Putamen (tissue), 1 donor: ENCODE measurements at regions not wholly inside any gene's neighbourhood (a gene's known extent, or its start where the extent isn't known, plus 50 kb on each side); places are given as distances from the start of the nearest gene placed in this dataset.
"Not testable (repeated sequence)": the region's sequence is repeated elsewhere in the genome, so short reads cannot be mapped to it uniquely, and the experiment has no call there.

Experiments used
- DNase-seq: peaks from one replicate; pipeline ENCODE4 v3.0.0-alpha.2; 2016; ENCODE audit warnings: low spot score

- DNase-seq, result no peak
Observed at GRCh38 chr2:56971383-56971974, 787.7 kb downstream of the CCDC85A start.

DNA sequence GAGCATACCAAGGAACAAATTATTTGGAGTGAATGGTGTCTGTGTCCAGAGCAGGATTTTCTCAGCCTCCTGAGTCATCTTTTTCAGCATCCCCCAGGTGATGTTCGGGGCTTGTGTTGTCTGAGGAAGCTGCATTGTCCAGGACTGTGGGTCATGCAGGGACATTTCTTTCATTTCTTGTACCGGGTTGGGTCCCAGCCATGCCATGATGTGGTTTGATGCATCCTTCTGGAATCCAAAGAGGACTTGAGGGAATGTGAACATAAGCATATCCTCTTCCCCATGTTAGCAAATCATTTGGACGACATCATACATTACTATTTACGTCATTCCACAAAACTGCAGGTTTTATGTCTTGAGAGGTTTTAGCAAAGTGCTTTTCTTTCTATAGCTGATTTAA lies 797.8 kb downstream of the CCDC85A start:
- no peak for DNase-seq

- DNase-seq, result no peak
Observed at GRCh38 chr2:56985609-56986008, 801.8 kb downstream of the CCDC85A start.

GRCh38 chr2:57022496-57022895 lies 838.7 kb downstream of the CCDC85A start:
- no peak for DNase-seq

GRCh38 chr2:57044931-57045635 lies 861.3 kb downstream of the CCDC85A start:
- no peak for DNase-seq

GRCh38 chr2:57049273-57049672 lies 865.5 kb downstream of the CCDC85A start:
- no peak for DNase-seq

- DNase-seq, result no peak
Observed at GRCh38 chr2:57050007-57050406, 866.2 kb downstream of the CCDC85A start.

- not testable (repeated sequence) for DNase-seq
Observed at GRCh38 chr2:57066301-57066700, 882.5 kb downstream of the CCDC85A start.

GRCh38 chr2:57075226-57075625 lies 891.4 kb downstream of the CCDC85A start:
- no peak for DNase-seq

GRCh38 chr2:57080035-57080434 lies 896.2 kb downstream of the CCDC85A start:
- no peak for DNase-seq

DNA sequence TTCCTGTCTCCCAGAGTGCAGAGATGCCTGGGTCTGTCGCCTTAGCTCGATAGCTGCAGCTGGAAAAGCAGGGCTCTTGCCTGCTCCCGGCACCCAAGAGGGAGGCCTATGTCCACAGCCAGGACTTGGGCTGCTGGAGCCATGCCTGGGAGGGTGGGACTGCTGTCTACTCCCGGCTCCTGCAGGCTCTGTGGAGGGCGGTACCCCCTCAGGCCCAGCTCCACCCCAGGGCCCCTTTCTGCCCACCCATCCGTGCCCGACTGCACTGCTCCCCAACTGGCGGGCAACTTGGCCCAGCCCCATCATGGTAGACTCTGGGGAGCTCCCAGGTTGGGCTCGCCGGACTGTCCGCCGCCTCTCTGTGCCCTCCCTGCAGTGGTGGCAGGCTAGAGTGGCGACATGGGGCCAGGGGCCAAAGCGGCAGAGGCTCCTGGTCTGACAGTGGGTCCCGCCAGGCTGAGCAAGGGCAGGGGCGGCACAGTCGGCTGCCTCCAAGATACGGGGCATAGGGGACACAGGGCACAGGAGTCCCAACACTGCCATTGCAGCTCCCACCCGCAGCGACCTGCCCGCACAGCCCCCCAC lies 901.0 kb downstream of the CCDC85A start:
- no peak for DNase-seq

- DNase-seq, result no peak
Observed at GRCh38 chr2:57093020-57093419, 909.2 kb downstream of the CCDC85A start.

GRCh38 chr2:57097855-57098254 lies 914.1 kb downstream of the CCDC85A start:
- DNase-seq, result no peak

GRCh38 chr2:57100436-57100835 lies 916.6 kb downstream of the CCDC85A start:
- DNase-seq, result no peak

DNA sequence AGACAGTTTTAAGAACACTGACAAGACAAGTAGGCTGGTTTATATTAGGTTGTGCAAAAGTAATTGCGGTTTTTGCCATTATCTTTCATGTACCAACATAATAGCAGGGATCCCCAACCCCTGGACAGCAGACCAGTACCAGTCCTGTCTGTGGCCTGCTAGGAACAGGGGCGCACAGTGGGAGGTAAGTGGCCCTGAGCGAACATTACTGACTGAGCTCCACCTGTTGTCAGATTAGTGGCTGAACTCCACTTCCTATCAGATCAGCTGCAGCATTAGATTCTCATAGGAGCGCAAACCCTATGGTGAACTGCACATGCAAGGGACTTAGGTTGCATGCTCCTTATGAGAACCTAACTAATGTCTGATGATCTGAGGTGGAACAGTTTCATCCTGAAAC lies 921.9 kb downstream of the CCDC85A start:
- no peak for DNase-seq

GRCh38 chr2:57107353-57107752 lies 923.6 kb downstream of the CCDC85A start:
- DNase-seq, result no peak

DNA sequence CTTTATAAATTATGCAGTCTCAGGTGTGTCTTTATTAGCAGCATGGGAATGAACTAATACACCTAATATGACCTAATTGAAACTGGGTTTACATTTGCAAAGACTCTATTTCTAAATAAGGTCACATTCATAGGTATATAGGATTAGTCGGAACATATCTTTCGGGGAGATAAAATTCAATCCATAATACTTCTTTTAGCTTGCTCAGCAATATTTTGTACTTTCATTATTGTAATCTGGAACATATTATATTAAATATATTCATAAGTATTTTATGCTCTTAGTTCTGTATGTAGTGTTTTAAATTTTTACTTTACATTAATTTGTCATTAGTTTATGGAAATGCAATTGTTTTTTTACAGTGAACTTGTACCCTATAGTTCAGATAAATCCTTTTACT lies 927.7 kb downstream of the CCDC85A start:
- no peak for DNase-seq

GRCh38 chr2:57119141-57119540 lies 927.5 kb upstream of the VRK2 start:
- no peak for DNase-seq

DNA sequence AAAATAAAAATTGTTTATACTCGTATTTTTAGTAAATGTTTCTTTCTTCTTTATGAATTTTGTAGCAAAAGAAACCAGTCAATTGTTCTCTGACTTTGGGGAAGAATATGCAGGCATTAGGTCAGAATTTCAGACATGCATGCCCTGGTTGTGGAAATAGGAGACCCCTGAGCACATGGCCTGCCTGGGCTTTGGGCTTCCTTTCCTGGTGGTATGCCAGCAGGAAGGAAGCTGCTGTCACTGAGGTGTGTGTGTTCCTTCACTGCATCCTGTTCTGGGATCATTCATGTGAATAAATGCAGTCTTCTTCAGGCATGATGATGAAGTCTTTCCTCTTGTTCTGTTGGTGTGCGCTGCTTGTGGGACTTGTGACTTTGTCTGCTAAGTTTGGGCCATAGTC lies 920.2 kb upstream of the VRK2 start:
- no peak for DNase-seq

- no peak for DNase-seq
Observed at GRCh38 chr2:57139179-57139578, 907.4 kb upstream of the VRK2 start.

GRCh38 chr2:57141269-57141668 lies 905.3 kb upstream of the VRK2 start:
- DNase-seq, result no peak

GRCh38 chr2:57146951-57147350 lies 899.7 kb upstream of the VRK2 start:
- no peak for DNase-seq

GRCh38 chr2:57156231-57156924 lies 890.2 kb upstream of the VRK2 start:
- DNase-seq, result no peak
